Adrenal gland (tissue), 9 donors: ENCODE measurements at regions not wholly inside any gene's neighbourhood (a gene's known extent, or its start where the extent isn't known, plus 50 kb on each side); places are given as distances from the start of the nearest gene placed in this dataset.

Source experiments
- DNase-seq, 7 donors: peaks; one replicate each; pipeline ENCODE4 v3.0.0-alpha.2; 2019 to 2020
- H3K27ac ChIP-seq, 5 donors: fragments of 200-600 bp; sonication (generic) in 4 of 5; 1 replicate in 3 of 5; 2 replicates in 2 of 5; pipeline versions ENCODE4 v1.5.1 to v1.8.0; 2016 to 2020; ENCODE audit warnings: mild to moderate bottlenecking in 1 of 5
- H3K27me3 ChIP-seq: fragments of 200-600 bp; 2 replicates; pipeline ENCODE4 v1.8.0; 2021
- H3K36me3 ChIP-seq, 2 donors: fragments of 200-600 bp; replicated peaks in 1 of 2; 1 replicate in 1 of 2; 2 replicates in 1 of 2; pipeline versions ENCODE4 v1.5.1 to v1.8.0; 2018 to 2022
- H3K4me1 ChIP-seq, 2 donors: fragments of 200-600 bp; replicated peaks in 1 of 2; 1 replicate in 1 of 2; 2 replicates in 1 of 2; pipeline versions ENCODE4 v1.5.1 to v1.8.0; 2018 to 2021
- H3K4me3 ChIP-seq, 4 donors: fragments of 200-600 bp; sonication (generic) in 3 of 4; one replicate each; pipeline ENCODE4 v1.5.1; 2016 to 2018
- H3K9me3 ChIP-seq, 3 donors: fragments of 200-600 bp; sonication (generic) in 1 of 3; replicated peaks in 1 of 3; 1 replicate in 2 of 3; 2 replicates in 1 of 3; pipeline versions ENCODE4 v1.5.1 to v1.8.0; 2016 to 2021
- POLR2A ChIP-seq, 2 donors: fragments of 450-650 bp; IDR thresholded peaks; one replicate each; pipeline ENCODE4 v1.6.1; 2017; ENCODE audit warnings: antibody characterized with exemption in 2 of 2, mild to moderate bottlenecking in 2 of 2, moderate library complexity in 1 of 2
- WGBS, 4 donors: extraction: QIAGEN DNeasy Blood & Tissue Kit in 2 of 4; methylation state at CpG; one replicate each; pipeline versions ENCODE4 v1.1.5 to v1.1.7; 2013 to 2017; 5-methylcytosine and 5-hydroxymethylcytosine counted together
- intact Hi-C, 2 donors: fragments of 100-400 bp; cut with DNase I; formaldehyde crosslinking; loops; one replicate each; pipeline versions ENCODE4 v1.14.1 to v1.15.0; 2022 to 2023
- TF ChIP-seq, protein P1 (sequence below), 6 experiments: fragments of 450-650 bp in 4 of 6; fragments of 200-600 bp in 2 of 6; sonication (generic) in 1 of 6; IDR thresholded peaks; 1 replicate in 5 of 6; 2 replicates in 1 of 6; pipeline versions ENCODE4 v1.5.1 to v1.8.0; 2016 to 2021; ENCODE audit warnings: antibody characterized with exemption in 6 of 6, mild to moderate bottlenecking in 2 of 6, moderate library complexity in 1 of 6
- donor health status: healthy with polysubstance abuse.
- donor health status: Bipolar disorder and iron deficiency.
- donor health status: DM: yes; HTN: yes; CAD: no.
- donor health status: DM: no; HTN: no; CAD: no.
- donor health status: DM: no; HTN: no; CAD: no.

DNA sequence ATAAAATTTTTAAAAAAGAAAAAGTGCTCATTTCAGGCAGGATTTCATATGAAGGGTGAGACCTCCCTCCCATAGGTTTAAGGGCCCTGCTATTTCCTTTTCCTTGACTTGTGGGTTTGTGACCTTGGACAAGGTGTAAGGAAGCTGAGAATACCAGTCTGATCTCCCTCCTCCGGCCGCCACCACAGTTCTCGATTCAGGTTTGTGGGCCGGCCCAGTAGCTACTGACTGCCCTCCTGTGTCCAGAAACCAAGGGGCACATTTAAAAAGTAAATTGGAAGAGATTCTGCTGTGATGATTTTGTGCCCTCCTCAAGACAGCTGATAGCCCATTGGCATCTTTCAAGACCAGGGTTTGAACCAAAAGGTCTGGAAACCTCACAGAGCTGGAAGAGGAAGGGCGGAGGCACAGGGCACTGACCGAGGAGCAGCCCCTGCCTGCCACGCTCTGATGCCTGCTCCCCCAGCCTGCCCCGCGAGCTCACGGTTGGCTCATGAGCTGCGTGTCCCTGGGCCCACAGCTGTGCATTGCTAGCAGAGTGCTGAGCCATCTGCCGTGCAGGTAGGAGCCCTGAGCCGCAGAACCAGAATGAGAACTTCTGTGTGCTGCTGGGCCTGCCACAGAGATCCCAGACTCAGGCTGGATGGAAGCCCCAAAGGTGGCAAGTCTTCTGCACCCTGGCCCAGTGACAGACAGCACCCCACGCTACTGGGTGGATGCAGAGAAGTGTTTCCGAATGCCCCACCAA, 348.7 kb downstream of the NPHP4 start:
- Histone ChIP-seq H3K4me3 (no peak overlapping the region), H3K4me1 (no peaks in the 10 kb centered on the region), H3K27ac (no peak overlapping the region), H3K36me3 (no peaks in the 10 kb centered on the region), H3K9me3 (no peaks in the 10 kb centered on the region), H3K27me3 (peaks cover 19% of the 10 kb centered on the region)
- WGBS, 4 donors = 80 to 89% (median 85%) methylated on average over 4 to 15 of the region's 15 CpGs
- no peak for TF ChIP-seq POLR2A (IDR thresholded peaks at IDR 0.05)
- TF ChIP-seq, protein P1, sequence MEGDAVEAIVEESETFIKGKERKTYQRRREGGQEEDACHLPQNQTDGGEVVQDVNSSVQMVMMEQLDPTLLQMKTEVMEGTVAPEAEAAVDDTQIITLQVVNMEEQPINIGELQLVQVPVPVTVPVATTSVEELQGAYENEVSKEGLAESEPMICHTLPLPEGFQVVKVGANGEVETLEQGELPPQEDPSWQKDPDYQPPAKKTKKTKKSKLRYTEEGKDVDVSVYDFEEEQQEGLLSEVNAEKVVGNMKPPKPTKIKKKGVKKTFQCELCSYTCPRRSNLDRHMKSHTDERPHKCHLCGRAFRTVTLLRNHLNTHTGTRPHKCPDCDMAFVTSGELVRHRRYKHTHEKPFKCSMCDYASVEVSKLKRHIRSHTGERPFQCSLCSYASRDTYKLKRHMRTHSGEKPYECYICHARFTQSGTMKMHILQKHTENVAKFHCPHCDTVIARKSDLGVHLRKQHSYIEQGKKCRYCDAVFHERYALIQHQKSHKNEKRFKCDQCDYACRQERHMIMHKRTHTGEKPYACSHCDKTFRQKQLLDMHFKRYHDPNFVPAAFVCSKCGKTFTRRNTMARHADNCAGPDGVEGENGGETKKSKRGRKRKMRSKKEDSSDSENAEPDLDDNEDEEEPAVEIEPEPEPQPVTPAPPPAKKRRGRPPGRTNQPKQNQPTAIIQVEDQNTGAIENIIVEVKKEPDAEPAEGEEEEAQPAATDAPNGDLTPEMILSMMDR (IDR thresholded peaks at IDR 0.05) = no peak
- intact Hi-C loops = no loop called here
- peak in 1 of 7 donors; percentile 29 for DNase-seq

DNA sequence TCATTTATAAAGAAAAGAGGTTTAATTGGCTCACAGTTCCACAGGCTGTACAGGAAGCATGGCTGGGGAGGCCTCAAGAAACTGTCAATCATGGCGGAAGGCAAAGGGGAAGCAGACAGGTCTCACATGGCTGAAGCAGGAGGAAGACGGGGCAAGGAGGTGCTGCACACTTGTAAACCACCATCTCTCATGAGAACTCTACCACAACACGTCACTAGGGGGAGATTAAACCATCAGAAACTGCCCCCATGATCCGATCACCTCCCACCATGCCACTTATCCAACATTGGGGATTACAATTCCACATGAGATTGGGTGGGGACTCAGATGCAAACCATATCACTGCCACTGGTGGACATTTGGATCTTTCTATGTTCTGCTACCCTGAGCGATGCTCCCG, 351.4 kb downstream of the NPHP4 start:
- Histone ChIP-seq H3K36me3 (no peaks in the 10 kb centered on the region), H3K4me1 (no peaks in the 10 kb centered on the region), H3K27me3 (peaks cover 7% of the 10 kb centered on the region), H3K27ac (no peak overlapping the region), H3K9me3 (no peaks in the 10 kb centered on the region), H3K4me3 (no peak overlapping the region)
- intact Hi-C loops = no loop called here
- peak in 2 of 7 donors; percentile 6 to 34 for DNase-seq
- TF ChIP-seq, protein P1 (IDR thresholded peaks at IDR 0.05) = peak in 2 of 6 experiments; percentile 3 to 11
- no peak for TF ChIP-seq POLR2A (IDR thresholded peaks at IDR 0.05)
- WGBS, 4 donors = 60 to 64% (median 61%) methylated on average over 6 of the region's 6 CpGs

DNA sequence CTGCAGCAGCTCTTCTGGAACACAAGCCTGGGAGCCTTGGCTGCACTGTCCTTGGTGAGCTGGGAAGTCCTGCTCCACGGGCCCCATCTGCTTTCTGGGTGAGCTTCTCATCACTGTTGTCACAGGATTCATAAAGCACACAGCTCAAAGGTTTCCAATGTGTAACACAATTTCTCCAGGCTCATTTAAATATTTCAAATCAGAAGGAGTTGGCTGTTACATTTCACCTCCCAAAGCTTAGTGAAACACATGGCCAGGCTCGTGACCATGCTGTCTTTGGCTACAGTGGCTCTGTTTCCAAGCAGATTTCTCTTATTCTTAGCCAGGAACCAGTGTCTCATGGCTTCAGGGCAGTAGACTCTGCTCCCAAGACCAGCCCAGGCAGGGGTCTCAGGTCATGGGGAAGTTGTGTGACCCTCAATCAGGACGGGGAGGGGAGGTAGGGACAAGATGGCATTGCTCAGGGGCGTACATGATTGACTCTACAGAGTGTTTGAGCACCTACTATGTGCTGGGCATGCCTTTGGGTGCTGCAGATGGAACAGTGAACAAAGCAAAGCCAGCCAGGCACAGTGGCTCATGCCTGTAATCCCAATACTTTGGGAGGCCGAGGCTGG, 353.0 kb downstream of the NPHP4 start:
- TF ChIP-seq, protein P1 (IDR thresholded peaks at IDR 0.05) = no peak
- TF ChIP-seq POLR2A (IDR thresholded peaks at IDR 0.05) = no peak
- DNase-seq = peak in 2 of 7 donors; percentile 4 to 27
- Histone ChIP-seq H3K27ac (no peak overlapping the region), H3K27me3 (peaks cover 7% of the 10 kb centered on the region), H3K36me3 (no peaks in the 10 kb centered on the region), H3K4me1 (no peaks in the 10 kb centered on the region), H3K9me3 (no peaks in the 10 kb centered on the region), H3K4me3 (no peak overlapping the region)
- 62 to 72% (median 69%) methylated on average over 5 of the region's 5 CpGs for WGBS, 4 donors
- intact Hi-C loops = loop anchor here in 1 of 2 donors (5.0 kb wide), 1 partner anchor 278 kb away; no protein-coding TSS in a partner anchor

DNA sequence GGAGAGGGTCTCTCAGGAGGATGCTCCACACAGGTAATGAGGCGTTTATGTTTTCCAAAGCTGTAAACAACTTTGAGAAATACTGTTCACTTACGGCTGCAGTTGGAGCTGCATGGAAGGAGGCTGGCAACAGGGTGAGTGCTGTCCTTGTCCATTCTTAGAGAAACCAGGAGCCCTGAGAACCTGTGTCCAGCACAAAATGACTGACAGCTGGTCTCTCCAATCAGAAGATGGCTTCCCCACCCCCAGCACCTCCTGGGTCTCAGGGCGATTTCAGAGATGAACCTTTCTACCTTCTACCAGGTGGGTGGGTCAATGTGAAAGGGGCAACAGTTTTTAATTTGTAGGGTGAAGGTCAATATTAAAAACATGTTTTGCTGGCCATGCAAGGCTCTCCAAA, 353.6 kb downstream of the NPHP4 start:
- H3K4me3 ChIP-seq = no peak overlapping the region
- DNase-seq = peak in 1 of 7 donors; percentile 39
- no peak overlapping the region for H3K27ac ChIP-seq
- peaks cover 7% of the 10 kb centered on the region for H3K27me3 ChIP-seq
- intact Hi-C loops = loop anchor here in 1 of 2 donors (5.0 kb wide), 1 partner anchor 279 kb away; no protein-coding TSS in a partner anchor
- TF ChIP-seq POLR2A (IDR thresholded peaks at IDR 0.05) = no peak
- TF ChIP-seq, protein P1 (IDR thresholded peaks at IDR 0.05) = no peak
- 72 to 79% (median 75%) methylated on average over 3 of the region's 3 CpGs for WGBS, 4 donors
- H3K36me3 ChIP-seq = no peaks in the 10 kb centered on the region
- H3K9me3 ChIP-seq = no peaks in the 10 kb centered on the region
- H3K4me1 ChIP-seq = no peaks in the 10 kb centered on the region
